ENCODE measurements at regions not wholly inside any gene's neighbourhood (a gene's known extent, or its start where the extent isn't known, plus 50 kb on each side); places are given as distances from the start of the nearest gene placed in this dataset.

DNA sequence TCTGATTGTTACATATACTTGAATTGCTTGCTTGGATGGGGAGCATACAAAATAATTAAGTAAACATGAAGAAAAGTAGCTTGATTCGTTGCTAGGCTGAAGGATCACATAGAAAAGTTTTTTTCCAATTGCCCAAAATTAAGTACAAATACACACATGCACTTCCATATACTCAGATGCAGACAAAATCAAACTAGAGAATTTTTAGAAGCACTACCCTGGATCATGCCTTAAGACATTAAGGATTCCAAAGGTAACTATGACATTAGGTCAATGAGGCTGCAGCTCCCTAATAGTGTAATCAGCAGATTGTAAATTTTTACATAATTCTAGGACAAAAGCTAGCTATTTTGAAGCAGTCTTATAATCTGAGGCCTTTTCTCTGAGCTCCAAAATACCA is 216.9 kb upstream of the TMEM161B start:
- TF ChIP-seq, protein P1, sequence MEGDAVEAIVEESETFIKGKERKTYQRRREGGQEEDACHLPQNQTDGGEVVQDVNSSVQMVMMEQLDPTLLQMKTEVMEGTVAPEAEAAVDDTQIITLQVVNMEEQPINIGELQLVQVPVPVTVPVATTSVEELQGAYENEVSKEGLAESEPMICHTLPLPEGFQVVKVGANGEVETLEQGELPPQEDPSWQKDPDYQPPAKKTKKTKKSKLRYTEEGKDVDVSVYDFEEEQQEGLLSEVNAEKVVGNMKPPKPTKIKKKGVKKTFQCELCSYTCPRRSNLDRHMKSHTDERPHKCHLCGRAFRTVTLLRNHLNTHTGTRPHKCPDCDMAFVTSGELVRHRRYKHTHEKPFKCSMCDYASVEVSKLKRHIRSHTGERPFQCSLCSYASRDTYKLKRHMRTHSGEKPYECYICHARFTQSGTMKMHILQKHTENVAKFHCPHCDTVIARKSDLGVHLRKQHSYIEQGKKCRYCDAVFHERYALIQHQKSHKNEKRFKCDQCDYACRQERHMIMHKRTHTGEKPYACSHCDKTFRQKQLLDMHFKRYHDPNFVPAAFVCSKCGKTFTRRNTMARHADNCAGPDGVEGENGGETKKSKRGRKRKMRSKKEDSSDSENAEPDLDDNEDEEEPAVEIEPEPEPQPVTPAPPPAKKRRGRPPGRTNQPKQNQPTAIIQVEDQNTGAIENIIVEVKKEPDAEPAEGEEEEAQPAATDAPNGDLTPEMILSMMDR (IDR thresholded peaks at IDR 0.05) = no peak
- TF ChIP-seq EP300 (IDR thresholded peaks at IDR 0.05) = no peak
- no peak for TF ChIP-seq POLR2A (IDR thresholded peaks at IDR 0.05)

Data from sigmoid colon (tissue), 4 donors.